HG03354 (cell line): ENCODE measurements at regions not wholly inside any gene's neighbourhood (a gene's known extent, or its start where the extent isn't known, plus 50 kb on each side); places are given as distances from the start of the nearest gene placed in this dataset.
A peak's percentile ranks its signal among the peaks of the same experiment; 100 is the strongest.
"Not testable (repeated sequence)": the region's sequence is repeated elsewhere in the genome, so short reads cannot be mapped to it uniquely, and the experiment has no call there.

ENCODE experiments used
- ATAC-seq: cut with Tn5 transposase; IDR thresholded peaks from one replicate; pipeline ENCODE4 v1.9.1; 2021; ENCODE audit warnings: mild to moderate bottlenecking; ENCODE audit not compliant: unreplicated experiment, poor library complexity, severe bottlenecking

DNA sequence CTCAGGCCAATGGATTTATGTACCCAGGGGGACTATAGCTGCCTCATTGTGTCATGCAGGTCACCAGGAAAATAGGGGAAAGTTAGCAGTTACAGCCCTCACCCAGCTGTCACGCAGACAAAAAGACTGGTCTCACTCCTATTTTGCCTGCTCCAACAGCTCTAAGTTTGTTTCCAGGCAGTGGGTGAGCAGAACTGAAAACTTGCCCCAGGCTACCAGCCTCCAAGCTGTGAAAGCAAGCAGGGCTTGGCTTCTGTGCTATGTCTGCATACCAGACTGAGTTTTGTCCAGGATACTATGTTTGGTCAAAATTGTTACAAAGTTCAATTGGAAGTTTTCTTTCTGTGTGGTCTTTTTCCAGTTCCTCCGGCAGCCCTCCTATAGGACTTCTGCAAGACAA lies 628.4 kb downstream of the FAM133A start:
- no peak for ATAC-seq

DNA sequence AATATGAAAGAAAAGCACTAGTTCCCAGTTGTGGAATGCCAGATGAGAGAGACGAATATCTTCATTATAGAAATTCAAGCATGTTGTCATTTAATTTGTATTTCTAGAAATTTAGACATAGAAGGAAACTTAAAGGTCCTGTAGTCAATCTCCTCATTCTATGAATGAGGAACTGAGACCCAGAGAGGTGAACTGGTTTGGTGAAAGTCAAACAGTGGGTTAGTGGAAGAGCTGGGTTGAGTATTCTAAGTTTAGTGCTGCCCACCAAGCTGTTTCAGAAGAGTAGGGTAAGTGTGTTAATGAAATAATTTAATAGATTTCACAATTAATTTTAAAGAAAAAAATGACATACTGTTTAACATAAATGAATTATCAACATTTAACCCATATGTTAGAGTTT lies 655.2 kb downstream of the FAM133A start:
- no peak for ATAC-seq

DNA sequence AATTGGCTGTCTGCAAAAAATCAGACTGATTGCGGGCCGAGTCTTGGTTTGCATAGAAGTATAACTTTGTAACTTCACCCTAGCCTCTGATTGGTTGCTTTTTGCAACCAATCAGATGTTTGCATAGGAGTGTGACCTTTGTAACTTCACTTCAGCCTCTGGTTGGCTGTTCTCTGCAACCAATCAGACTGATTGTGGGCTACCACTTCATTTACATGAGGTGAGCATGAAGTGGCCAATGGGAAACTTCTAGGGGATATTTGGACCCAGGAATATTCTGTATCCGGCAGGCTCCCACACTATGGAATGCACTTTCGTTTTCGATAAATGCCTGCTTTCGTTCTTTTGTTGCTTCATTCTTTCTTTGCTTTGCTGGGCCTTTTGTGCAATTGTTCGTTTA lies 667.7 kb downstream of the FAM133A start:
- not testable (repeated sequence) for ATAC-seq

DNA sequence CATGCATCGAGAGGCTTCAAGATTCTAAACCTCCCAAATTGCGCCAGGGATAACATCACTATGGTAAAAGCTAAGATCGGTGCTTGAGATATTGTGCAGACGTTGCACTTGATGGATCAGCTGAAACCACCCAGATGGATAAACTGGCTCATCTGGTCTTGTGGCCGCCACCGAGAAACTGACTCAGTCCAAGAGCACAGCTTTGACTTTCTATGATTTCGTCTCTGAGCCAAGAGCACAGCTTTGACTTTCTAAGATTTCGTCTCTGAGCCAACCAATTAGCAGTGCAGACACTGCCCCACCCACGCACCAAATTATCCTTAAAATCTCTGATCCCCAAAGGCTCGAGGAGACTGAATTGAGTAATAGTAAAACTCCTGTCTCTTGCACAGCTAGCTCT lies 687.2 kb downstream of the FAM133A start:
- no peak for ATAC-seq

DNA sequence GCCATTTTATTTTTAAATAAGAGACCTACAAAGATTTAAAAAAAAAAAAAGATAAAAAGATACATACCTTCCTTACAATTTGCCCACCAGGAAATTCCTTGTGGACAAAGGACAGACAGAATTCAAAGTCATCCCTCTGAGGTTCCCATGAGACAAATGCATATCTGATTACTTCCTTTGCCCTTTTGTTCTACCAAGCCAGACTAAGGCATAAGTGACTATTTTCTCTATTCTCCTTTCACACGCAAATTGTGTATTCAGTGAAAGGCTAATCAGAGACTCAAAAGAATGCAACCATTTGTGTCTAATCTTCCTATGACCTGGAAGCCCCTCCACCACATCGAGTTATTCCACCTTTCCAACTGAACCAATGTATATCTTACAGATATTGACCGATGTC lies 691.7 kb downstream of the FAM133A start:
- ATAC-seq = no peak

DNA sequence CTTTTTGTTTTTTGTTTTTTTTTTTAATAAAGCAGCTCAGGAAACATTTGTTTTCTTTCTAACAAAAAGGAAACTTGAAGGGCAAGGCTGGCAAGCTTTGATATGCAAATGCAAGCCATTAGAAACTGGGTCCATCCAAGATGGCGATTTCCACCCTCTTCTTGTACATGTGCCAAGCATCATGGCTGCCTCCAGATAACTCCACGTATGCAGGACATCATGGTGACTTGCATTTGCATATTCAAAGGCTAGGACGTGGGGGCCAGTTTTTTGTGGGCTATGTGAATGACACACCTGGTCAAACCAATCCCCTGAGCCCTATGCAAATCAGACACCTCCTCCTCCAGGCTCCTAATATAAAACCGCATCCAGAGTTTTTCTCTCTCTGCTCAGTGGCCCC lies 692.6 kb downstream of the FAM133A start:
- ATAC-seq = no peak

DNA sequence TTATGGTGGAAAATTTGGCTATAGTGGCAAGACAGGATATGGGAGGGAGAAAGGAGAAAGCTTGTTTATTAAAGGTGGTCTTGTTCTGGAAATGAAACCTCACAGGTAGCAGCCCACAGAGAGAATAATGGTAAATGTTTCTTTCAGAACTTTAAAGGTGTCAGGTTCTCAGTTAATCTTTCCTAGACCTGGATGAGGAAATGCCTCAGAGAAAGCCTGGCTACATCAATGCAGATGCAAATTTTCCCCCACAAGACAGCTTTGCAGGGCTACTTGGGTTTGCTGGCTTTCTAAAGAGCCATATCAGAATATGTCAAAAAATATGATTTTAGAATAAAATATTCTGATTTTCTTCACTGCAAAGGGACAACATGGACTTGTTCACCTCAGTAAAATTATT lies 715.0 kb downstream of the FAM133A start:
- ATAC-seq = no peak

DNA sequence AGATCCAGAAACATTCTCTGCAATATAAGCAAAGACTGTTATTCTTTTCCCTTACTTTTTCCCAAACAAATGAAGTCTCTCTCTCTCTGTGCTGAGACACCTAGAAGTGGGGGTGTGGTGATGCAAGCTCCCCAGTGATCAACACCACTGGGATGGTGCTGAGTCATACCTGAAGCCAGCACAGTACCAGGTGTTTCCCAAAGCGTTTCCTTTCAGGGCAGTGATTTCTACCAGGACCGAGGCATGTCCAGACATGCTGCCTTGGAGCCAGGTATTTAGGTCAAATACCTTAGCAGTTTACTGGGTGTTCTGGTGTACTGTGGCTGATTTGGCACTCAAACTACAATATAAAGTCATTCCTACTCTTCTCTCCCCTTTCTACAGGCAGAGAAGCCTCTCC lies 726.5 kb downstream of the FAM133A start:
- ATAC-seq = peak; percentile 71

DNA sequence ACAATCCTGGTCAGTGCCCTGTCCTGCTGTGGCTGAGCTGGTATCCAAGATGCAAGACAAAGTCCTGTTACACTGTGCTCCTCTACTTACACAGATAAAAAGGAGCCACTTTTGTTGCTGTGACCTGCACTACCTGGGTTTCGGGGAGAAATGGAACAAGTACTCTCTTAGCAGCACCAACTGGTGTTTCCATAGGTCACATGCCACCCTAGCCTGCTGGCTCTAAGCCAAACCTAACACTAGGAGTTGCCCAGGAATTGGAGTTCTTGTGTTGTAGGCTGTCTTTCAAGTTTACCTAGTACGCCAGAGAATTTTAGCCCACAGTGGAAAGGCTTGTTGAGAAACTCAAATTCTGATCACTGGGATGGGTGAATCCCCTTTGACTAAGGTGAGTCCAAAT lies 727.4 kb downstream of the FAM133A start:
- no peak for ATAC-seq

DNA sequence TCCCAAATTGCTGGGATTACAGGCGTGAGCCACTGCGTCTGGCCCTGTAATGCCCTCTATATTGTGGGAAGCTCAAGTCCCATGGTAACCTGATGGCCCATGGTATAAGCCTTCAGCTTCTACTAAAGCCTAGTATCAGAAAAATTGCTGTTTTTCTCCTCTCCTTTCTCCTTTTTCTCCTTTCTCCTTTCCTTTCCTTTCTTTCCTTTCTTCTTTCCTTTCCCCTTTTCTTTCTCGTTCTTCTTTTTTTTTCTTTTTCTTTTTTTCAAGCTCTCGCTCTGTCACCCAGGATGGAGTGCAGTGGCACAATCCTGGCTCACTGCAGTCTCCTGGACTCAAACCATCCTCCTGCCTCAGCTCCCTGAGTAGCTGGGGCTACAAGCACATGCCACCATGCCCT lies 740.7 kb downstream of the FAM133A start:
- no peak for ATAC-seq

DNA sequence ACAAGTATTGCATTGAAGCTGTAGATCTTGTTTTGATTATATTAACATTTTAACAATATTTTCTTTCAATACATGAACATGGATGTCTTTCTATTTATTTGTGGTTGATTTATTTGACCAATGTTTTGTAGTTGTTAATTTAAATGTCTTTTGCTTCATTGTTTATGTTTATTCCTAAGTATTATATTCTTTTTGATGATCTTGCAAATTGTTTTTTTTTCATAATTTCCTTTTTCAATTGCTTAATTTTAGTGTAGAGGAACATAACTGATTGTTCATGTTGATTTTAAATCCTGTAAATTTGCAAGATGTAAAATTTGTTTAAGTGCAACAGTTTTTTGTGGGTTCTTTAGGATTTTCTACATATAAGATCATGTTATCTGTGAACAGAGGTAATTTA lies 744.1 kb downstream of the FAM133A start:
- ATAC-seq = no peak

DNA sequence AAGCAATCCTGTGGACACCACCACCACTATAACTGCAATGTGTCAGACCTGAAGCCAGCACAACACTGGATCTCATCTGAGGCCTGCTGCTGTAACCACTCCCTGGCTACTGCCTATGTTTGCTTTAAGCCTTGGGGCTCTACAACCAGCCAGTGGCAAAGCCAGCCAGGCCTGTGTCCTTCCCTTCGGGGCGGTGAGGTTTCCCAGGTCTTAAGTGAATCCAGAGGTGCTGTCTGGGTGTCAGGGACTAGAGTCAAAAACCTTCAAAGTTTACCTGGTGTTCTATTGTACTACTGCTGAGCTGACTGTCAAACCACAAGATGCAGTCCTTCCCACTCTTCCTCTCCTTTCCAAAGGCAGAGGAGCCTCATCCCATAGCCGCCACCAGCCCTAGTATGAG lies 750.5 kb downstream of the FAM133A start:
- no peak for ATAC-seq

DNA sequence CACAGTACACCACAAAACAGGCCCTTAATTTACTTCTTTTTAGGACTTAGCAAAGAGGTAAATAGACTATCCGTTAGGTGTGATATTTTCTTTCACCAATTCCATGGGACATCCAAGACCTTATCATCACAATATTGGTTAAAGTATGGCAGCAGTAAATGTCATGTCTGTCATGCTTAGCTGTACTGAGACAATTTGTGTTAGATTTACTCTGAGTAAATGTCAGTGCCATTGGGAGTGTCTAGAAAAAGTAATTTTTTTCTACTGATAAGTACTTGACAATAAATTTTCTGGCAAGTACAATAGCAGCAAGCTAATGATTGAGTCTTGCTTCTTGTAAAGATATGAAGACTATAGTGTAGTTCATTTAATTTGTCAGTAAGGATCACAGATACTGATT lies 756.1 kb downstream of the FAM133A start:
- ATAC-seq = no peak

DNA sequence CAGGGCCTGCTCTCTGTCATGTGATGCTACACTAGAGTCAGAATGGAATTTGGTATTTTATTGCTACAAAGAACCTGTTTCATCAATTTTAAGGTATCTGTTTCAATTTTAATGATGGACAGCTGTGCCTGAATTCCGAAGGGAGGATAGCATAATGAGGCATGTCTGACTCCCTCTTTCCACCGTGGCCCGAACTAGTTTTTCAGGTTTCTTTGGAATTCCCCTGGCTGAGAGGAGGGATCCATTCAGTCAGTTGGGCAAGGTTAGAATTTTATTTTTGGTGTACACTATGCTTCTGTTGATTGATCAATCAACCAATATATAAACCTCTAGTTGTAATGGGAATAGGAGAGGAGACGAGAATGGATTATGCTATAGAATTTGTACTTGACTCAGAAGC lies 761.8 kb downstream of the FAM133A start:
- ATAC-seq = no peak

DNA sequence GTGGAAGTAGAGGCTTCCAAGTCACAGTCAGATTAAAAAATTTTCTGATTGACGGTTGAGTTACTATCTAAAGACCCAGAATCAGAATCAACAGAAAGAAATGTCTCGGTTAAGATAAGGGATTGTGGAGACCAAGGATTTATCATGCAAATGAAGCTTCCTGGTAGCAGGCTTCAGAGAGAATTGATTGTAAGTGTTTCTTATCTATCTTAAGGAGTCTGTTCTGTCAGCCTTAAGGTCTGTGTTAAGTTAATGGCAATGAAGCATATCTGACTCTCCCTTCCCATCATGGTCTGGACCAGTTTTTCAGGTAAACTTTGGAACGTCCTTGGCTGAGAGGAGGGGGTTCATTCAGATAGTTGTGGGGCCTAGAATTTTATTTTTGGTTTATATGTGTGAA lies 780.2 kb downstream of the FAM133A start:
- no peak for ATAC-seq

DNA sequence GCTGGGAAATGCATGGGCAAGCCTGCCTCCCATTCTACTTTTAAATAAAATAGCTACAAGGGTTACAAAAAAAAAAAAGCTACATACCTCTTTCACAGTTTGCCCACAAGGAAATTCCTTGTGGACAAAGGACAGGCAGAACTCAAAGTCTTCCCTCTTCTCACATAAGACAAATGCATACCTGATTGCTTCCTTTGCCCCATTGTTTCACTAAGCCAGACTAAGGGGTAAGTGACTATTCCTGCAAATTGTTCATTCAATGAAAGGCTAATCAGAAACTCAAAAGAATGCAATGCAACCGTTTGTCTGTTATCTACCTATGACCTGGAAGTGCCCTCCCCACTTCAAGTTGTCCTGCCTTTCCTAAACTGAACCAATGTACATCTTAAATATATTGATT lies 780.6 kb downstream of the FAM133A start:
- ATAC-seq = no peak

DNA sequence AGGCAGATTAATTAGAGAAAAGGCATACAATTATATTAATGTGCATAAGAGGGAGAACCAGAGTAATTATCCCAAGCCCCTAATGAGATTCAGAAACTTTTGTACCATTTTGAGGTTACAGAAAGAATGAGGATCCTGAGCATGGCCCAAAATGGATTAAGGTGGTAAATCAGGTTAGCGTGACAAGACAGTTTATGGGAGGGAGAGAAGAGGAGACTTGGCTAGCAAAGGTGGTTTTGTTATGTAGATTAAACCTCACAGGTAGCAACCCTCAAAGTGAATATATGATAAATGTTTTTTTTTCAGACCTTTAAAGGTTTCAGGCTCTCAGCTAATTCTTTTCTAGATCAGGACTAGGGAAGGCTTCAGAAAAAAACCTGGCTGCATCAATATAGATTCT lies 781.8 kb downstream of the FAM133A start:
- ATAC-seq = no peak

DNA sequence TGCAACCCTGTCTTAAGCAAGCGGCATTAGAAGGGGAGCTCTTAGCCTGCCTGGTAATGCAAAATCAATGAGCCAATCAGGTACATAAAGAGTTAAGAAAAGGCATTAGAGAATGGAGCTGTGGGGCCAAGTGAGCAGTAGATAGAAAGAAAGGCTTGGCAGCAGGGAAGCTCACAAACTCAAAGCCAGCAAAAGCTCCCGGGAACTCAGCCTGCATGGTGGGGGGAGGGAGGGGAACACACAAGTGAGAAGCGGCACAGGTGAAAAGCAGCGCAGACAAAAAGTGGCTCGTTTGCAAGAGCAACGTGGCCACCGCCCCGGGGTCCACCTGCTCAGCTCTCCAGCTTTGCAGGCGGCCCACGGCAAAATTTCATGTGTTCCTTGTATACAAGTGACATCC lies 818.5 kb downstream of the FAM133A start:
- ATAC-seq = no peak

DNA sequence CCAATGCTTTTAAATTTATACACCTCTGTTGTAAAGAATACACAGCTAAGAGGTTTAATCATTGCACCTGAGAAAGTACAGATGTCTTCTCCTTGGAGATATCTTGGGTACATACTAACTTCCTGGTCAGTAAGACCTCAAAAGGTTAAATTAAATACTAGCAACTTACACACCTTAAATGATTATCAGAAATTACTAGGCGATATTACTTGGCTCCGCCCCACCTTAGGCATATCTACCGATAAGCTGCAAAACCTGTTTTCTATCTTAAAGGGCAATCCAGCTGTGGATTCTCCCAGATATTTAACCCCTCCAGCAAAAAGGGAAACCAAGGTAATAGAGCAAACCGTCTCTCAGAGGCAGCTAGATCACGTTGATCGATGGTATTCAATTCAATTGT lies 819.4 kb downstream of the FAM133A start:
- ATAC-seq = no peak

DNA sequence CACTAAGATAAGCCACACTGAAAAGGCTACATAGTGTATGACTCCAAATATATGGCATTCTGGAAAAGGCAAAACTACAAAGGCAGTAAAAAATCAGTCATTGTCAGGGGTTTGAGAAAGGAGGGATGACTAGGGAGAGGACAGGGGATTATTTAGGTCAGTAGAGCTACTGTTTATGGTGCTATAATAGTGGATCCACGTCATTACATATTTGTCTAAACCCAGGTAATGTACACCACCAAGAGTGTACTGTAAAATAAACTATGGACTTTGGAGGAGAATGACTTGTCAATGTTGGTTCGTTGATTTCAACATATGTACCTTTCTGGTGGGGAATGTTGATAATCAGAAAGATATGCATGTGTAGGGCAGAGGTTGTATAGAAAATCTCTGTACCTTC lies 837.6 kb downstream of the FAM133A start:
- no peak for ATAC-seq

DNA sequence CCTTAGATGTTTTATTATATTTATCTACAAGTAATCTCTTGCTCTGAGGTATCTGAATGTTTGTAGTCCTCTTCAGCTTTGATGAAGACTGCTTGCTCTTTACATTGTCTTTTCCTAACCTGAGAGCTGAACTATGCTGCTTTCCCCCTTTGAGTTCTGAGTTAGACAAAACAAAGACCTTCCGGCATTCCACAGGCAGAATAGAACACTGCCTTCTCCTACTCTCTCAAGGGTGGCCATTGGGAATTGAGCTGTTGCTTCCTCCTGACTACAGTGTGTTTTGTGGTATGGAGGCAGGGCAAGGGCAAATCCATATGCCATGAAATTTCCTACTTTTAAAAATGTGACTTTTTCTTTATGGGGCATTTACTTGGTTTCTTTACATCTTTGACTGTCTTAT lies 841.0 kb downstream of the FAM133A start:
- ATAC-seq = no peak

DNA sequence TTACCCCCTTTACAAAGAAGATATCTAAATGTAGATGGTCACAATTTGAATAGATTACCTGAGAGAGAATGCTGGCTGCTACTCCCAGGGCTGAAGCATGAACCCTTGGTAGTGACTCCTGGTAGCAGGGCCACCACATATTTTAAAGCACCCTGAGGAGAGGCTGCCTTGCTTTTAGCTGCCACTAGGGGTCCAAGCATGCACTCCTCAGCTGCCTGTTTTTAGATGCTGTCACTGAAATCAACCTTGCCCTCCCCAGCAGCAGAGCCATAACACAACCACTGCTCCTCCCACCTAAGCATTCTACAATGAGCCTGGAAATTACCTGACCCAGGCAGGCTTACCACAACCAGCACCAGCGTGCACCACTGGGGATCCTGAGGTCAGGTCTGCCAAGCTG lies 850.9 kb downstream of the FAM133A start:
- ATAC-seq = no peak

DNA sequence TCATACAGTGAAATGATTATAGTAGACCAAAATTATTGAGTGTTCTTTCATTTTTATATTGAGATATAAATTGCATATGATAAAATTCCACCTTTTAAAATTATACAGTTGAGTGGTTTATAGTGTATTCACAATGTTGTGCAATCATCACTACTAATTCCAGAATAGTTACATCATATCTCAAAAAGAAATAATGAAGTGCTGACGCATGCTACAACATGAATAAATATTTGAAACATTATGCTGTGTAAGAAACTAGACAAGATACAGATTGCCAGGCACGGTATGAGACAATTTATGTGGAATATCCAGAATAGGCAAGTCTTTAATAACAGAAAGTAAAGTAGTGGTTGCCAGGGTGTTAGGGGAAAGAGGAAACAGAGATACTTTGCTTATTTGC lies 871.7 kb downstream of the FAM133A start:
- ATAC-seq = no peak
